ENCODE measurements at regions not wholly inside any gene's neighbourhood (a gene's known extent, or its start where the extent isn't known, plus 50 kb on each side); places are given as distances from the start of the nearest gene placed in this dataset.

- intact Hi-C loops (cut with DNase I): no loop called here
- DNase-seq: no peak
- Histone ChIP-seq H3K27ac (ENCODE audit: low read depth in 2 of 2, low read length in 2 of 2) (no peak overlapping the region), H3K36me3 (ENCODE audit: control insufficient read depth in 2 of 3, insufficient read depth in 3 of 3, low read length in 3 of 3) (no peaks in the 10 kb centered on the region), H3K4me1 (ENCODE audit: control insufficient read depth in 2 of 3, insufficient read depth in 2 of 3, low read depth in 1 of 3, low read length in 3 of 3) (no peaks in the 10 kb centered on the region), H3K9me3 (ENCODE audit: control insufficient read depth in 2 of 3, insufficient read depth in 1 of 3, low read length in 3 of 3) (no peaks in the 10 kb centered on the region), H3K27me3 (ENCODE audit: control insufficient read depth, insufficient read depth, low read length) (no peaks in the 10 kb centered on the region), H3K9ac (ENCODE audit: low read length in 3 of 3) (no peak overlapping the region), H3K4me3 (ENCODE audit: low read length in 3 of 3) (no peak overlapping the region)
- TF ChIP-seq CTCF (IDR thresholded peaks at IDR 0.05; ENCODE audit: borderline replicate concordance, extremely low read depth, insufficient read depth): no peak
- no peak for FAIRE-seq
These were observed 58.8 kb upstream of the KHDRBS2 start for GRCh38 chr6:62344850-62345249.

- Histone ChIP-seq H3K36me3 (ENCODE audit: control insufficient read depth in 2 of 3, insufficient read depth in 3 of 3, low read length in 3 of 3) (no peaks in the 10 kb centered on the region), H3K27ac (ENCODE audit: low read depth in 2 of 2, low read length in 2 of 2) (no peak overlapping the region), H3K27me3 (ENCODE audit: control insufficient read depth, insufficient read depth, low read length) (no peaks in the 10 kb centered on the region), H3K4me3 (ENCODE audit: low read length in 3 of 3) (no peak overlapping the region), H3K9ac (ENCODE audit: low read length in 3 of 3) (no peak overlapping the region), H3K9me3 (ENCODE audit: control insufficient read depth in 2 of 3, insufficient read depth in 1 of 3, low read length in 3 of 3) (no peaks in the 10 kb centered on the region), H3K4me1 (ENCODE audit: control insufficient read depth in 2 of 3, insufficient read depth in 2 of 3, low read depth in 1 of 3, low read length in 3 of 3) (no peaks in the 10 kb centered on the region)
- FAIRE-seq (no peak), DNase-seq (peak in 1 of 5 donors; percentile 39)
- no peak for TF ChIP-seq CTCF (IDR thresholded peaks at IDR 0.05; ENCODE audit: borderline replicate concordance, extremely low read depth, insufficient read depth)
- intact Hi-C loops (cut with DNase I): no loop called here
These were observed 52.5 kb upstream of the KHDRBS2 start for GRCh38 chr6:62338477-62338876.
